PC-3 (cell line): ENCODE measurements at regions not wholly inside any gene's neighbourhood (a gene's known extent, or its start where the extent isn't known, plus 50 kb on each side); places are given as distances from the start of the nearest gene placed in this dataset.

Experiments
- ATAC-seq: fragments of 200-7000 bp; cut with Tn5 transposase; 2 replicates; pipeline ENCODE4 v1.9.1; 2020; ENCODE audit warnings: mild to moderate bottlenecking, moderate library complexity
- BruUV-seq: library from RNA; stranded (reverse); fragments of 400-500 nt; replicated peaks from 2 replicates; lab custom pipeline; 2021; lab: Mats Ljungman, UMichigan
- CTCF ChIA-PET: fragments of 300-600 bp; sonication (Branson Sonifier 250); formaldehyde crosslinking; loops from one replicate; lab custom pipeline; 2022; ENCODE audit warnings: antibody characterized with exemption; lab: Charles Lee
- POLR2A ChIA-PET: fragments of 300-600 bp; sonication (Branson Sonifier 250); formaldehyde crosslinking; loops from one replicate; lab custom pipeline; 2022; ENCODE audit warnings: antibody characterized with exemption; ENCODE audit not compliant: unreplicated experiment; lab: Charles Lee
- DNase-seq: peaks from one replicate; pipeline ENCODE4 v3.0.0-alpha.2; 2015
- H2AFZ ChIP-seq: fragments of 300-600 bp; sonication (generic); 2 replicates; pipeline ENCODE4 v1.6.0; 2016; ENCODE audit warnings: antibody characterized with exemption, low read length
- H3F3A ChIP-seq: fragments of 300-600 bp; sonication (generic); one replicate; pipeline ENCODE4 v1.6.0; 2017; ENCODE audit warnings: antibody characterized with exemption, low read length, control low read depth, mild to moderate bottlenecking; ENCODE audit not compliant: unreplicated experiment
- H3K27ac ChIP-seq: fragments of 300-600 bp; sonication (generic); 2 replicates; pipeline ENCODE4 v1.5.1; 2016; ENCODE audit warnings: mild to moderate bottlenecking, low read length
- H3K27me3 ChIP-seq: fragments of 300-600 bp; sonication (generic); 2 replicates; pipeline ENCODE4 v1.6.1; 2016; ENCODE audit warnings: low read length, mixed read lengths
- H3K36me3 ChIP-seq: fragments of 300-600 bp; sonication (generic); 2 replicates; pipeline ENCODE4 v1.6.1; 2016; ENCODE audit warnings: low read depth, mixed run types, low read length, mixed read lengths
- H3K4me1 ChIP-seq: fragments of 300-600 bp; sonication (generic); 2 replicates; pipeline ENCODE4 v1.5.1; 2016; ENCODE audit warnings: low read length; ENCODE audit not compliant: insufficient read depth
- H3K4me2 ChIP-seq: fragments of 300-600 bp; sonication (generic); 2 replicates; pipeline ENCODE4 v1.6.0; 2016; ENCODE audit warnings: low read length
- H3K4me3 ChIP-seq: fragments of 300-600 bp; sonication (generic); 2 replicates; pipeline ENCODE4 v1.5.1; 2016; ENCODE audit warnings: mild to moderate bottlenecking, low read length, mixed read lengths
- H3K79me2 ChIP-seq: fragments of 300-600 bp; sonication (generic); 2 replicates; pipeline ENCODE4 v1.6.1; 2017; ENCODE audit warnings: low read length, mixed read lengths
- H3K9ac ChIP-seq: fragments of 300-600 bp; sonication (generic); 2 replicates; pipeline ENCODE4 v1.6.0; 2016; ENCODE audit warnings: mild to moderate bottlenecking, low read length
- H3K9me2 ChIP-seq: fragments of 300-600 bp; sonication (generic); replicated peaks from 2 replicates; pipeline ENCODE4 v1.6.1; 2016; ENCODE audit warnings: mixed run types, low read length, mixed read lengths
- H3K9me3 ChIP-seq: fragments of 300-600 bp; sonication (generic); 2 replicates; pipeline ENCODE4 v1.6.1; 2016; ENCODE audit warnings: low read length, mixed read lengths
- H4K20me1 ChIP-seq: fragments of 300-600 bp; sonication (generic); 2 replicates; pipeline ENCODE4 v1.6.1; 2016; ENCODE audit warnings: low read length, mixed read lengths
- CTCF ChIP-seq: fragments of 300-600 bp; sonication (generic); conservative IDR thresholded peaks from 2 replicates; pipeline ENCODE4 v1.5.1; 2017; ENCODE audit warnings: antibody characterized with exemption, low read depth, mild to moderate bottlenecking, low read length
- EZH2 ChIP-seq: fragments of 300-600 bp; sonication (generic); IDR thresholded peaks from one replicate; pipeline ENCODE4 v1.6.1; 2017; ENCODE audit warnings: antibody characterized with exemption, mild to moderate bottlenecking, low read length; ENCODE audit not compliant: unreplicated experiment
- EZH2phosphoT487 ChIP-seq: fragments of 300-600 bp; sonication (generic); IDR thresholded peaks from 2 replicates; pipeline ENCODE4 v1.6.1; 2018; ENCODE audit warnings: mild to moderate bottlenecking, antibody characterized with exemption, low read length, borderline replicate concordance
- intact Hi-C: fragments of 100-400 bp; cut with micrococcal nuclease; formaldehyde crosslinking; loops from 2 replicates; pipeline ENCODE4 v1.9.0; 2023

GRCh38 chrX:110954428-110955100 lies 141.4 kb upstream of the PAK3 start:
- no peak for ATAC-seq
- Histone ChIP-seq H3K27me3 (no peaks in the 10 kb centered on the region), H3K9ac (no peak overlapping the region), H3K9me2 (no peaks in the 10 kb centered on the region), H3K9me3 (no peaks in the 10 kb centered on the region), H2AFZ (no peak overlapping the region), H3K4me1 (no peaks in the 10 kb centered on the region), H3K4me3 (no peak overlapping the region), H3K27ac (no peak overlapping the region), H3F3A (no peaks in the 10 kb centered on the region), H3K4me2 (no peak overlapping the region), H3K36me3 (no peaks in the 10 kb centered on the region), H4K20me1 (no peaks in the 10 kb centered on the region), H3K79me2 (no peaks in the 10 kb centered on the region)
- no peak for DNase-seq
- BruUV-seq, result no TSS peak
- ChIA-PET CTCF (no interaction called here), POLR2A (no interaction called here)
- TF ChIP-seq EZH2phosphoT487 (no peak), CTCF (no peak)
- intact Hi-C loops, result no loop called here

GRCh38 chrX:110951472-110952269 lies 144.3 kb upstream of the PAK3 start:
- no peaks in the 10 kb centered on the region for H3K27me3 ChIP-seq
- H3K4me3 ChIP-seq, result no peak overlapping the region
- no peak for TF ChIP-seq EZH2
- TF ChIP-seq CTCF, result no peak
- no peak for TF ChIP-seq EZH2phosphoT487
- BruUV-seq, result no TSS peak
- POLR2A ChIA-PET, result no interaction called here
- H3F3A ChIP-seq, result no peaks in the 10 kb centered on the region
- H4K20me1 ChIP-seq, result no peaks in the 10 kb centered on the region
- no peak overlapping the region for H3K27ac ChIP-seq
- no peaks in the 10 kb centered on the region for H3K79me2 ChIP-seq
- ATAC-seq (no peak), DNase-seq (no peak)
- no peaks in the 10 kb centered on the region for H3K4me1 ChIP-seq
- no peak overlapping the region for H3K9ac ChIP-seq
- H3K9me3 ChIP-seq, result no peaks in the 10 kb centered on the region
- no peak overlapping the region for H3K4me2 ChIP-seq
- no peak overlapping the region for H2AFZ ChIP-seq
- H3K36me3 ChIP-seq, result no peaks in the 10 kb centered on the region
- intact Hi-C loops, result no loop called here
- no peaks in the 10 kb centered on the region for H3K9me2 ChIP-seq
- CTCF ChIA-PET, result no interaction called here
